Neural crest cell (in vitro differentiated cells): ENCODE measurements at regions not wholly inside any gene's neighbourhood (a gene's known extent, or its start where the extent isn't known, plus 50 kb on each side); places are given as distances from the start of the nearest gene placed in this dataset.

Experiments
- DNase-seq: peaks from one replicate; pipeline ENCODE4 v3.0.0; 2021; ENCODE audit warnings: low read depth, mixed read lengths, low spot score
- H3K27ac Mint-ChIP-seq: one replicate; pipeline ENCODE4 v1.8.0; 2021; ENCODE audit warnings: mild to moderate bottlenecking, mixed read lengths; ENCODE audit not compliant: unreplicated experiment
- H3K27me3 Mint-ChIP-seq: 2 replicates; pipeline ENCODE4 v1.8.0; 2021; ENCODE audit warnings: low read depth, mild to moderate bottlenecking, mixed read lengths
- H3K36me3 Mint-ChIP-seq: 2 replicates; pipeline ENCODE4 v1.8.0; 2021; ENCODE audit warnings: low read depth, mild to moderate bottlenecking, mixed read lengths
- H3K4me1 Mint-ChIP-seq: 2 replicates; pipeline ENCODE4 v1.8.0; 2021; ENCODE audit warnings: mixed read lengths
- H3K4me3 Mint-ChIP-seq: one replicate; pipeline ENCODE4 v1.8.0; 2021; ENCODE audit warnings: mild to moderate bottlenecking, mixed read lengths
- H3K9me3 Mint-ChIP-seq: 2 replicates; pipeline ENCODE4 v1.8.0; 2021; ENCODE audit warnings: mixed read lengths
- TF ChIP-seq, protein P1 (sequence below): fragments of 200-600 bp; sonication (generic); conservative IDR thresholded peaks from 2 replicates; pipeline ENCODE4 v1.5.0; 2021; ENCODE audit warnings: antibody characterized with exemption, mild to moderate bottlenecking

DNA sequence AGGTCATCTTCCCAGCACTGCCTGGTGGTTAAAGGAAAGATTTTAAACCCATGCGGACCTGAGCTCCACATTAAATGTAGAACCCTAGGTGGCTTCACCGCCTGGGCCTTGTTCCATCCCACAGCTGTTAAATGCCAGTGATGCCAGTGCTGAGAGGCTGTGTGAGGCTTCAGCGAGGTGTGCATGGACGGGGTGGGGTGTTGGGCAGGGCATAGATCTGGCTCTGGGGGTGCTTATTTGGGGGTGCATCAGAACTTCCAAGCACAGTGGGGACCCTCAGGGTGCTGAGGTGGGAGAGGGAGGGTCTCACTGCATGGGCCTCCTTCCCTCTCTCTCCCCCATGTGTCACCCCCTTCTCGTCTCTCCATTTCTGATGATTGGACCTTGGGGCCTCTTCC lies 90.1 kb upstream of the B3GAT1 start:
- H3K4me1 Mint-ChIP-seq, result peaks cover 14% of the 10 kb centered on the region
- H3K27me3 Mint-ChIP-seq, result peaks cover 6% of the 10 kb centered on the region
- TF ChIP-seq, protein P1, sequence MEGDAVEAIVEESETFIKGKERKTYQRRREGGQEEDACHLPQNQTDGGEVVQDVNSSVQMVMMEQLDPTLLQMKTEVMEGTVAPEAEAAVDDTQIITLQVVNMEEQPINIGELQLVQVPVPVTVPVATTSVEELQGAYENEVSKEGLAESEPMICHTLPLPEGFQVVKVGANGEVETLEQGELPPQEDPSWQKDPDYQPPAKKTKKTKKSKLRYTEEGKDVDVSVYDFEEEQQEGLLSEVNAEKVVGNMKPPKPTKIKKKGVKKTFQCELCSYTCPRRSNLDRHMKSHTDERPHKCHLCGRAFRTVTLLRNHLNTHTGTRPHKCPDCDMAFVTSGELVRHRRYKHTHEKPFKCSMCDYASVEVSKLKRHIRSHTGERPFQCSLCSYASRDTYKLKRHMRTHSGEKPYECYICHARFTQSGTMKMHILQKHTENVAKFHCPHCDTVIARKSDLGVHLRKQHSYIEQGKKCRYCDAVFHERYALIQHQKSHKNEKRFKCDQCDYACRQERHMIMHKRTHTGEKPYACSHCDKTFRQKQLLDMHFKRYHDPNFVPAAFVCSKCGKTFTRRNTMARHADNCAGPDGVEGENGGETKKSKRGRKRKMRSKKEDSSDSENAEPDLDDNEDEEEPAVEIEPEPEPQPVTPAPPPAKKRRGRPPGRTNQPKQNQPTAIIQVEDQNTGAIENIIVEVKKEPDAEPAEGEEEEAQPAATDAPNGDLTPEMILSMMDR, result no peak
- H3K36me3 Mint-ChIP-seq, result no peaks in the 10 kb centered on the region
- H3K4me3 Mint-ChIP-seq, result no peak overlapping the region
- no peak overlapping the region for H3K27ac Mint-ChIP-seq
- H3K9me3 Mint-ChIP-seq, result no peaks in the 10 kb centered on the region
- DNase-seq, result no peak

GRCh38 chr11:134501406-134502152 lies 89.5 kb upstream of the B3GAT1 start:
- Mint-ChIP-seq H3K4me3 (no peak overlapping the region), H3K4me1 (peaks cover 14% of the 10 kb centered on the region), H3K27me3 (peaks cover 11% of the 10 kb centered on the region), H3K27ac (no peak overlapping the region), H3K9me3 (no peaks in the 10 kb centered on the region), H3K36me3 (no peaks in the 10 kb centered on the region)
- TF ChIP-seq, protein P1, result no peak
- DNase-seq, result no peak

DNA sequence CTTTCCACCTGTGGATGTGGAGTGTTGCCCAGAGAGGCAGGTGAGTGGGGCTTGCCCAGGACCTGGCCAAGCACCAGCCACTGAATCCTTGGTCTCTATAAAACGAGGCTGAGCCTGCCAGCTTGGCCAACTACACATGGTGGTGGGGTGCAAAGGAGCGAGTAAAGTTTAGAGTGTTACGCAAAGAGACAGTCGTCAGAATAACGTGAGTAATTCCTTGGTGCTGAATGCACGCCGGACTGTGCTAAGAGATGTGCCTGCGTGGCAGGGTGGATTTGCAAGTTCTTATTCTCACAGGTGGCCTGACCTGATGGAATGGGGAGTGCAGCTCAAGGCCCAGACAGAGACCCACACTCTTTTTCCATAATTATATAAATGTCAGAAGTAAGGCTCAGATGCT lies 88.6 kb upstream of the B3GAT1 start:
- no peak overlapping the region for H3K27ac Mint-ChIP-seq
- DNase-seq, result no peak
- H3K27me3 Mint-ChIP-seq, result peaks cover 13% of the 10 kb centered on the region

DNA sequence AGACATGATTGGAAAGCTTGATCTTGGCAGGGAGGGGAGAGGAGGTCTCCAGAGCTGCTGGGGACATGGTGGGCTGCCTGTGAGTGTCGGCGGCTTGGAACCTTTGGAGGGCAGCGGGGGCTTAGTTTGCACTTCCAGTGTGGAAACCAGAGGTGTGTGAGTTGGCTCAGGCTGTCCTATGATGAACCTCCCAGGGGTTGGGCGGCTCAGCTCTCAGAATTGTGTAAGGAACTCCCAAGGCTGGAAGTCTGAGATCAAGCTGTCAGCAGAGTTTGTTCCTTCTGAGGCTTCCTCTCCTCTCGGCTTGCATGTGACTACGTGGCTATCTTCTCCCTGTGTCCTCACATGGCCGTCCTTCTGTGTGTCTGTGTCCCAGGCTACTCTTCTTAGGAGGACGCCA lies 87.9 kb upstream of the B3GAT1 start:
- TF ChIP-seq, protein P1, result no peak
- DNase-seq, result no peak
- H3K9me3 Mint-ChIP-seq, result peaks cover 5% of the 10 kb centered on the region
- H3K36me3 Mint-ChIP-seq, result peaks cover 5% of the 10 kb centered on the region
- peaks cover 19% of the 10 kb centered on the region for H3K27me3 Mint-ChIP-seq
- H3K4me3 Mint-ChIP-seq, result no peak overlapping the region
- no peak overlapping the region for H3K27ac Mint-ChIP-seq
- H3K4me1 Mint-ChIP-seq, result peaks cover 14% of the 10 kb centered on the region

More for the DNA sequence above, 88.6 kb upstream of the B3GAT1 start:
- Mint-ChIP-seq H3K36me3 (no peaks in the 10 kb centered on the region), H3K4me3 (no peak overlapping the region), H3K4me1 (peaks cover 14% of the 10 kb centered on the region), H3K9me3 (no peaks in the 10 kb centered on the region)
- TF ChIP-seq, protein P1, result no peak

DNA sequence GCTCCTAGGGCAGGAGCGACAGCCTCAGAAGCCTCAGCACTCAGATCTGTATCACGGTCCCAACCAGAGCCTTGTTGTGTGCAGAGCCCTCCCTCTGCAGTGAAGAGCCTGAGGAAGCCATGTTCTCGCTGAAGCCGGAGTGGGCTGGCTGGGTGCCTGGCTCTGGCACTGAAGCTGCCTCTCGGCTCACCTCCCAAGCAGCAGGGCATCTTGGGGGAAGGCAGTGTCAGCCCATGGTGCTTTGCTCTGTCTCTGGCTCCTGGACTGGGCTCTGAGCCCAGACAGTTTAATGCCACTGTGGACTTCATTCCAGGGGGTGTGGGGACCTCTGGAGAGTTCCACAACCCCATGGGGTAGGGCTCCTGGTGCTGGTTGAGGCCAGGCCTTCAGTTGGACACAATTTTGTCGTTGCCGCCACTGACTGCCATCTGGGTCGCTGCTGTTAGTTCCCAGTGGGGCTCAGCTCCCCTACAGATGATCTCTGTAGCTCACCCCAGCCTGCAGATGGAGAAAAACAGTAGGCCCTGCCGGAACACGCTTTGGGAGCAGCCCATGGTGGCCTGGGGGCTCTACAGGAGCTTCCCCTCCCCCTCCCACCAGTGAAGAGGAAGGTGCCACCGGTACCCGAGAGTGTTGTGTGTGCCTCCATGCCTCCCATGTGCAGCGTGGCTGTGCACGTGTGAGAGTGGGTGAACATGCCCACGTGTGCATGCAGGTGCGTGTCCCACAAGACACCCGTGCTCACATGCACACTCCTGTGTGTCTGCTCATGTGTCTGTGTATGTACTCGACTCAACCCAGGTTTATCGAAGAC lies 86.5 kb upstream of the B3GAT1 start:
- DNase-seq, result no peak
- H3K36me3 Mint-ChIP-seq, result peaks cover 6% of the 10 kb centered on the region
- no peak overlapping the region for H3K4me3 Mint-ChIP-seq
- no peak overlapping the region for H3K27ac Mint-ChIP-seq
- H3K27me3 Mint-ChIP-seq, result peaks cover 16% of the 10 kb centered on the region
- H3K4me1 Mint-ChIP-seq, result peaks cover 3% of the 10 kb centered on the region
- H3K9me3 Mint-ChIP-seq, result peaks cover 6% of the 10 kb centered on the region
- TF ChIP-seq, protein P1, result no peak
